ENCODE measurements at regions not wholly inside any gene's neighbourhood (a gene's known extent, or its start where the extent isn't known, plus 50 kb on each side); places are given as distances from the start of the nearest gene placed in this dataset.
"Not testable (repeated sequence)": the region's sequence is repeated elsewhere in the genome, so short reads cannot be mapped to it uniquely, and the experiment has no call there.

DNA sequence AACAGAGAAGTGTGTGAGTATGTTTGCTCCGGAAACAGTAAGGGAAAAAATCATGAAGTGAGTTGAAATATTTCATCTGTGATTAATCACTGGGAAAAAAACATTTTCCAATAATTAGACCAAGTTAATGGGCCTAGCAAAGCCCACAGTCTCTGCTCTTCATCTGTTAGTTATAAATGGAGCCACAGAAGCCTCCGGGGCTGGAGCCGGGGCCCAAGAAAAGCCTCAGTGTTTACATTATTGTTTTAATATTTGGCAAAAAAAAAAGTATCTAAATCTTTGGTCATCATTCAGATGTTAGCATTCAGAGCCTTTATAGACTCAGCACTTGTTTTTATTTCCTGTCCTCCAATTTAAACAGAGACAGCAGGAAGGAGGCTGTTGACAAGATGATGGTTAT lies 115.0 kb downstream of the UBE2U start:
- no peak for FAIRE-seq

DNA sequence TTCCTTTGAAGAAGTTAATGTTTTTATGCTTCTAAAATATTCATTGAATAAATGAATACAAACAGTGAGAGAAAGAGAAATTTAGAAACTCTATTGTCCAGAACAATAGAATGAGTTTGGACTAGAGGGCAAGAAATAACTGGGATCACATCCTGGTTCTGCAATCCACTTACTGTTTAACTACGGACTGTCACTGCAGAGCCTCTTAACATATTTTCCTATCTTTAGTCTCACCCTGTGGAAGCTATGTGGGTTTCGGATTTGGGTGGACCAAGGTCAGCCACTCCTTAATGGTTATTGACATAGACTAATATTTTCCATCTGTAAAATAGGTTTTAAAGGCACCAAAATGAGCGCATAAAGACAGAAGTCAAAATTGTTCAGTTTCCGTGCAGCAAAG lies 116.6 kb downstream of the UBE2U start:
- no peak for FAIRE-seq

DNA sequence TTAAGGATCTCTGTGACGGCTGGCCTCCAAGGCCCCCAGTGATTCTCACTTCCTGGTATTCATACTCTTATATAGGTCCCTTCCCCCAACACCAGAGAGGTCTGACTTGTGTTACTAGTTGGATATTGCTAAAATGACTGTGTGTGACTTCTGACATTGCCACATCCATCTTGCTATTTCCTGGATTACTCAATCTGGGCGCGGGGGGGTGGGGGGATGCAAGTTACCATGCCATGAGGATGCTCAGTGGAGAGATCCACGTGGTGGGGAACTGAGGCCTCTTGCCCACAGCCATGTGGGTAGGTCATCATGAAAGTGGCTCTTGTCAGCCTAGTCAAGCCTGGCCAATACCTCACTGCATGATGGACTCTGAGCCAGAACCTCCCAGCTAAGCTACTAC lies 117.0 kb downstream of the UBE2U start:
- FAIRE-seq, result no peak

DNA sequence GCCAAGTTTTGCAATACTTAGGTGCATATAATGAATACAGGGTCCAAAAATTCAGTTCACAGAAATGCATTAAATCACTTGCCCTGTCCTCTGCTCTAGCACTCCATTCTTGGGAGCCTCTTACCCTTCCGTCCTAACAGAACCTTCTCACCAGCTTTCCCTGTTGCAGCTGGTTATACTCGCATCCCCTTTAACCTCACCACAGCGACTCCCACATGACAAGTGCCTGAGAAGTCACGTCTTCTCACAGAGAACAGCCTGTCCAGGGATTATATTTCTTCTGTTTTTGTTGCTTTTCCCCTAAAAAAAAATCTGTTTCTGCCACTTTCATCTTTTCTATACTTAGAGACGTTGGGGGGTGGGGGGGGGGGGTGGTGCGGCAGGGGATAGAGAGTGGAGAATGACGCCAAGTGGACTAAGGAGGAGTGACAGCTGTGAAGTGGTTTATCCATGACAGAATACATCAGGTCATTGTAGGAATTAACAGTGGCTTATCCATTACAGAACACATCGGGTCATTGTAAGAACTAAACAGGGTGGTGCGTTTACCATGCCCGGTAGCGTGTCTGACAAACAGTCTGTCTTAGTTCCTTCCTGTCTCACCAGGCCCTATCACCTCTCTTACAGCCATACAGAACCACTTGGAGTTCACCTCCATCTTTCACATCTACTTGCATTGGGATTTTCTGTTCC lies 117.6 kb downstream of the UBE2U start:
- FAIRE-seq, result no peak

DNA sequence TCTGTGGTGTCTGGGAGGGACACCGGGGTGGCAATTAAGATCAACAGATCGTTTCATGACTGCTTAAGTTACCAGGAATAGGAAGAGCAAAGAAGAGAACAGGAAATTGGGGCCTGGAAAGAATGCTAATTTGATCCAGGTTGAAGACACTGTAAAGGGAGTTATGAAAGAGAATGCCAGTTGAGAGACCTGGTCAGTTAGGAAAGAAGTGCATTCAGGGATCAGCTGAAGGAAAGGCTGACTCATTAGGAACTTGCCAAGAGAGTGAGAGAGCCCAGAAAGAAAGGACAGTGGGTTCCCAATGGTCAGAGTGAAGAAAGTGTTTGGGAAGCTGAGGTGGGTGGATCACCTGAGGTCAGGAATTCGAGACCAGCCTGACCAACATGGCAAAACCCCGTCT lies 119.6 kb downstream of the UBE2U start:
- FAIRE-seq, result no peak

DNA sequence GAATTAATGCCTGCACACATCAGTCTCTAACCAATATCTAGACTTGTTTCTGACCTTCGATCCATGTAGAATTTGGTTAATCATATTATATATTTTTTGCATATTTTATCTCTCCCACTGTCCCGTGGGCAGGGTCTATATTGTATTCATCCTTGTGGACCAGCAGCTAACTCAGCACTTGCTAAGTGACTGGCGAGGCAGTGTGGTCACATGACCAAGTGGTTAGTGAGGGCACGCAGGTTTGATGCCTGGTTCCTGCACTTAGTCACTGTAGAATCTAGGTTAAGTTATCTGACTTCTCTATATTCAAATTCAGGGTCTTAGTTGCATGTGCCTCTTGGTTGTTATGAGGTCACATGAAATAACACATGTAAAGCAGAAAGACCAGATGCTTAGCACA lies 120.5 kb downstream of the UBE2U start:
- no peak for FAIRE-seq

DNA sequence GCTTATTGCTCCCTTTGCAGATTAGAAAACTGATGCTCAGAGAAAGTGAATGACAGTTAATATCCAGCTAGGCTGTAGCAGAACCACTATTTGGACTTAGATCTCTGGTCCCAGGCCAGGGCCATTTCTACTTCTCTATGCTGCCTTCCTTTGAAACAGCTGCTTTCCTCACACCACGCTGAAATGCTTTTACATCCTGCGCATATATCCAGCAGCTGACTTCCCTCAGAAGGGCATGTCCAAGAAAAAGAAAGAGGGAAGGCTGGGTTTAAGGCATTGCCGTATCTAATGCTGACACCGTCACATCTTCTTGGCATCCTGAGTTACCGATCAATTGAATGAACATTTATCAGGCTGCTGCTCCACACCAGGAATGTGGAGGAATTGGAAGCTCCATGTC lies 122.4 kb downstream of the UBE2U start:
- no peak for FAIRE-seq

DNA sequence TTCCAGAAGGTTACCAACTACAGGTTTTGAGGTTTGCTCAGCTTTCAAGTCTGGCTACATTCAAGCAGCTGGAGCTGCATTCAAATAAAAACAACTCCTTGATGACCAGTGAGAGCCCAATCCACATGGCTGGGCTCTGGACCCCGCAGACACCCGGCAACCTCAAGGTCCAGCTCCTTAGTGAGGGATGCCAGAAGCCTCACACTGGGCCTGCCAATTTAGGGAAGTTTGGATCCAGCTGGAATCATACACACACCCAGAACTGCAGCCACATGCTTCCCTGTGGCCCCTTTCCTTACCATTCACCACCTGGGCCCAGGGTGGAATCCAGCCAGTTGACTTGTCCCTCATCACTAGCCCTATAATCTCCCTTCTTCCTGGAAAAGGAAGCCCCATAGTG lies 123.7 kb downstream of the UBE2U start:
- FAIRE-seq, result no peak

DNA sequence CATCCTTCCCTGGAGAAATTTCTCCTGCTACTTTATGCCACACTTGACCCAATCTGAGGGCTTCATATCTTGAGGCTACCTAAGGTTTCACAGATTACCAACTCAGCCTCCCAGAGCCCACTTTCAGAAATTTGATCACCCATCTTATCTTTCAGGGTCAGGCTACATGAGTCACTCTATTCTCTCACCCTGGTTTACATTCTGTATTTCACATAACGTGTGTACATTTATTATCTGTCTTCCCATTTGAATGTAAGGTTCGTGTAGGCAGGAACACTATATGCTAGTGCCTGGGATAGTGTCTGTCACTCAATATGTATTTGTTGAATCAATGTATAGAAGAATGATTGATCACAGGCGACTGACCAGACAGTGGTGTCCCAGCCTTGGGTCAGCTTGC lies 124.8 kb downstream of the UBE2U start:
- FAIRE-seq, result no peak

DNA sequence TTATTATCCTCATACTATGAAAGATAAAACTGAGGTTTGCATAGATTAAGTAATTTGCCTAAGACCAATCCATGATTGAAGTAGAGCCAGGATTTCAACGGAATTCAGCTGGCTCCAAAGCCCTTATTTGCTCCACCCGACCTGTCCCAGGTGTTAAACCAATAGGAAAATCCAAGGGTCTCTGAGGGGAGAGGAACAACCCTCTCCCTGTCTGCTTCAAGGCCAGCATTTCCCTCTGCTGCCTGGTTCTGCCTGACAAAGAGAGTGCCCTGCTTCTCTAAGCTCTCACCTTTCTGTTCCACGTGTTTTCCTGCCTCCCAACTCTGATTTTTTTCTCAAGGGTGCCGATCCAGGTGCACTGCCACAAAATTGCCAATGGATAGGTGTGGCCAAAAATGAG lies 127.4 kb downstream of the UBE2U start:
- no peak for FAIRE-seq

DNA sequence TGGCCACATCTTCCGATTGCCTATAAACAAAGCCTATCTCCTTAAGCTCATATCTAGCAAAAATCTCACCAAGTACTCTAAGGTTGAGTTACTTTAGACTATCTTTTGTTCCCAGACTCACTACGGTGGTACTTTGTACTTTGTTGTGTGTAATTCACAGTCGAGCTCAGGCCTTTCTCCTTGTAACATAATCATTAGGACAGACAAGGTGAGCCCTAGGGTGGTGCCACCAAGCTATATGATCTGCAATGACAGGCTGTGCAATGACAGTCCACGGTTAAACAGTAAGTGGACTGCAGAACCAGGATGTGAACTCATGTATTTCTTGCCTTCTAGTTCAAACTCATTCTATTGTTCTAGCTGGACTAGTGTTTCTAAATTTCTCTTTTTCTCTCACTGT lies 132.2 kb downstream of the UBE2U start:
- no peak for FAIRE-seq

DNA sequence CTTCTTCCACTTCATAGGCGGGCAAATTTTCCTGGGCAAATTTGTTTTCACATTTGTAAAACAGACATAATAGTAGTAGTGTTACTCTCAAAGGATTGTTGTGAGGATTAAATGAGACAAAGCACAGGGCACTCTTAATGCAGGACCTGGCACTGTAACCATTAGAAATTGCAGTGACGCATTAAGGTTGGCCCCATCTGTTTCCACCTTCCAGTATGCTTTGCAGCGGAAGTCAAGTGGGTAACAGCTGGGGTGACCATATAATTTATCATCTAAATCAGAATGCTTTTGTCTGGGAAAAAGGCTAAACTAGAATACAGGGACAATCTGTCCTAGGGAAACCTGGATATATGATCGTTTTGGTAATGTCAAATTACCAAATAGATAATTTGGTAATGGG lies 132.5 kb upstream of the CACHD1 start:
- FAIRE-seq, result no peak

DNA sequence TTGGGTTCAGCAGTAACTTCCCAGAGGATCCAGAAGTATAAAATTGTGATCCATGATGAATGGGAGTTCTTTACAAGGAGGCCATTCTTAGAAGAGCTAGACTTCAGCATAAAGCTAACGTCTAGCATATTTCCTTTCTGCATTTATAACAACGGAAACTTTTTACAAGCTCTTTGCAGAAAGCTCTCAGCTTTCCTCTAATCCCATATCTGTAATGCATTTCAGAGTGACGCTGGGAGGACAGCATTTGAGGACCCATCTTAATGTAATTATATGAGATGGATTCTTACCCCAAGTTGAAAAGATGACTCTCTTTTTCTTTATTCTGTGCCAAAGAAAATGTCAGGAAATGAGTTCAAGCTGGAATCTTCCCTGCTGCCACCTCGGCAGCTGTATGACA lies 132.0 kb upstream of the CACHD1 start:
- FAIRE-seq, result no peak

DNA sequence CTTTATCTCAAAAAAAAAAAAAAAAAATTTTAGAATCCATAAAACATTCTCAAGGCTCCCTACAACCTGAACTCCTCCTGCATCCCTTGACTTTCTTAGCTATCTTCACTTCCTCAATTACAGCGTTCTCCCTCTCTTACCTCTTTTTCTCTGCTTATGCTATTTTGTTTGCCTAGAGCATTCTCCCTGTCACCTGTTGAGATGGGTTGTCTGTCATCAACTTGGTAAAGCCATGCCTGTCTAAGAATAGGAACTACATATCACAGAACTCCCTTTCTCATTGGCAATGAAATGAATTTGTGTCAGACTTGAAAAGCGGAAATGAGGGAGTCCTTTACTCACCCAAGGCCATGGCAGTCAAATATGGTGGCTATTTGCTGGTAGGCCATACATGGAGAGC lies 129.6 kb upstream of the CACHD1 start:
- FAIRE-seq, result no peak

DNA sequence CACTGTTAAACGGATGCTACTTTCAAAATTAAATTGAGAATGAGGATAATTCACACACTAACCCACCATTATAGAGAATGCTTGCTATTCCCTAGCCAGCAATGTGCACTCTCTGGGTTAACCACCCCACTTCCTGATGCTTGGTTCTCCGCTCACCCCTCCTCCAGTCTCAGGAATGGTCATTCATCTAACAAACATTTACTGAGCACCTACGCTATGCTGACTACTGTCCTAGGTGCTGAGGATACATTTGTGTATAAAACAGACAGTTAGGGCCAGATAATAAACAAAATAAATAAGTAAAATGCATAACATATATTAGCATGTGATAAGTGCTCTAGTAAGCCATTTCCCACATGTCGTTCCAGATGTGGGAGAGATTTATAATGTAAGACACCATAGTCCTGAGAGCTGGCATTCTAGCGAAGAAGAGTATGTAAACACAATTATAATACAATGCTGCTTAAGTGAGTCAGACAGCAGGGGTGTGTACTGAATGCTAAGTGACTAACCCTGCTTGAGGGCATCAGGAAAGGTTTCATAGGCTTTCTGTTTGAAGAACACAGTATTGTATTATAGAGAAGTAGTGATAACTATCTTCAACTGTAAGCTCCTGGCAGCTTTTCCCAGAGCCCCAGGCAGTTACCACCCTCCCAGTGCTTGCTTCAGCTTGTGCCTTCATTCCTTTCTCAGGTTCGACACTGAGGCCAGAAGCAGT lies 126.7 kb upstream of the CACHD1 start:
- FAIRE-seq, result no peak

DNA sequence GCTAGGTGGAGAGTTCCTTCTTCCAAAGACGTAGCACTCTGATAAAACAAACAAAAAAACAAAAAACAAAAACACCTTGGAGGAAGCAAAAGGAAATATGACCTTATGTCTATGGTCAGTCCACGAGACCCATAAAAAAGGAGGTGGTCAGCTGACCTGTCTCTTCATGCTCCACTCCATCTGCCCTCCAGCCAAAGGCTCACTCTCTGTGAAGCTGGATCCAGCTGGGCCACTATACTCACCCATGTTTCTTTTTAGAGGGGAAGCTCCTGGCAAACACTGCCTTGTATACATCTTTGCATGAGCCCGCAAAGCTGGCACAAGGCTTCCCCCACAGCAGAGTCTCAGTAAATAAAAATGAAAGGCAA lies 126.1 kb upstream of the CACHD1 start:
- FAIRE-seq, result no peak

DNA sequence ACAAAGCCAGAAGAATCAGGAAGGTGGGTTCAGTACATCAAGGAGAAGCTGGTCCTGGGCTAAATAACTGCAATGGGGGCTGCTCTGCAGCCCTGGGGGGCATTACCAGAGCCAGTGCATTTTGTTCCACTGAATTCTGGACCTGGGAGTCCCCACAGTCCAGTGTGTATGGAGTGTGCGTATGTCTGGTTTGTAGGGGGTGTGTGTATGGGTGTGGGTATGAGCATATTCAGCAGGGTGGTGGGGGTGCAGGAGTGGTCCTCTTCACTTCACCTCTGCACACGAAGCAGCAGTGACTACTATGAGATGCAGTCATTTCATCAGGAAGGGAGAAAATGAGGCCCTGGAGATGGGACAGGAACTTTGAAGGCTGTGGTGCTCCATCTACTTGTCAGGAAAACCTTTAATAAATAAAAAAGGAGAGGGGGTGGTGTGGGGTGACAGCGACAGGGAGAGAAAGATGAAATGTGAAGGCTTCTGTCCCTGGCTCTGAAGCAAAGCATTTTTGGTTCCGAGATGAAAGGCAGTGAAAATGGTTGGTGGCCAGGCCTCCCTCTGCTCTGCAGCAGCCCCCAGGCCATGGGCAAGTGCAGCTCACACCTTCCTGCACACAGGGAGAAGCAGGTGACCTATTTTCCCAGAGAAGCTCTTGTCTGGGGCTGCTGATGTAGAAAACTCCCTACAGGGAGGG lies 121.5 kb upstream of the CACHD1 start:
- no peak for FAIRE-seq

DNA sequence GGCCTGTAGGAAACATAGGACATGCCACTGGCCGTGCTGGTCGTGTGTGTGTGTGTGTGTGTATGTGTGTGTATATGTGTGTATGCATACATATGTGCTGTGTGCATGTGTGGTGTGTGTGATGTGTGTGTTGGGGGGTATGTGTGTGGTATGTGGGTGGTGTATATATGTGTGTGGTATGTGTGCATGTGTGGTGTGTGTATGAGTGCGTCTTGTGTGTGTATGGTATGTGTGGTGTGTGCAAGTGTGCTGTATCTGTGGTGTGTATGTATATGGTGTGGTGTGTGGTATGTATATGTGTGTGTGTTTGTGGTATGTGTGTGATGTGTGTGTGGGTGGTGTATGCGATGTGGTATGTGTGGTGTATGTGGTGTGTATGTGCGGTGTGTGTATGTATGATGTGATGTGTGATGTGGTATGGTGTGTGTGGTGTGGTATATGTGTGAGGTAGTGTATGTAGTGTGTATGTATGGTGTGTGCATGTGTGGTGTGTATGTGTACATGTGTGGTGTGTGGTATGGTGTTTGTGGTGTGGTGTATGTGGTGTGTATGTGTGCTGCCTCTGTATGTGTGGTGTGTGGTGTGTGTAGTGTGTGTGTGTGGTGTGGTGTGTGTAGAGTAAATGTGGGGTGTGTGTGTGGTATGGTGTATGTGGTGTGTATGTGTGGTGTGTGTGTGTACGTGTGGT lies 120.8 kb upstream of the CACHD1 start:
- FAIRE-seq, result no peak

DNA sequence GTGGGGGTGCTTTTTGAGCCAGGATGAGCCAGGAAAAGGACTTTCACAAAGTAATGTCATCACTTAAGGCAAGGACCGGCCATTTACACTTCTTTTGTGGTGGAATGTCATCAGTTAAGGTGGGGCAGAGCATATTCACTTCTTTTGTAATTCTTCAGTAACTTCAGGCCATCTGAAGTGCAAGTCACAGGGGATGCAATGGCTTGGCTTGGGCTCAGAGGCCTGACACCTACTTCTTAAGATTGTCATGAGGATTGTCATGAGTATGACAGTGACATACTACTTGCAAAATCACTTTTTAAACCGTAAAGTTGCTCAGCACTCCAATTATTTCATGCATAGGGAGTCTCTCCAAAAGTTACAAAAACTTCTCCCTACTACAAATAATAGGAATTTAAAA lies 114.4 kb upstream of the CACHD1 start:
- FAIRE-seq, result not testable (repeated sequence)

DNA sequence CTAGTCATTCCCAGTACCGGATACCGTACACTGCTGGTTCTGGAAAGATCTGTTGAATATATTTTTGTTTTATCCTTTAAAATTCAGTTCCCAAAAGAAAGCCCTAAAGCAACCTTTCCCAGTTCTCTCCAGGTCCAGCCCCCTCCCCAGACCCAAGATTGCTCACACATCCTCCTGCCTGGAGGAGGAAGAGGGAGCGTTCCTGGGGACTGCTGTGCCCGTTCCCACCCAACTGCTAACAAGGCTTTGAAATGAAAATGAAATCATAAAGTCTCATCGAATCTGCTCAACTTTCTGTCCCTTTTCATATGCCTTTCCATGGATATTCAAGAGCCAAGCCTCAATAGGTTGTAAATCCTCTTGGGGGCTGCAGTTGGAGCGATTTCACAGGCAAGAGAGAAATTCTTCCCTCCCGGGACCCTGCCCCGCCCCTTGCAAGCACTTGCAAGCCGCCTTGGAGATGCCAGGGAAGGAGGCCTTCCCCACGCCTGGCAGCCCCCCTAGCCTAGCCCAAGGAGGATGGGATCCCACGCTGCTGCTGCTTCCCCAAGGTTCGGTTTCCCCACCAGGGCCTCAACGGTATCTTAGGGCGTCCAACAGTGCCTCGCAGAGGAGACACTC lies 113.2 kb upstream of the CACHD1 start:
- no peak for FAIRE-seq

DNA sequence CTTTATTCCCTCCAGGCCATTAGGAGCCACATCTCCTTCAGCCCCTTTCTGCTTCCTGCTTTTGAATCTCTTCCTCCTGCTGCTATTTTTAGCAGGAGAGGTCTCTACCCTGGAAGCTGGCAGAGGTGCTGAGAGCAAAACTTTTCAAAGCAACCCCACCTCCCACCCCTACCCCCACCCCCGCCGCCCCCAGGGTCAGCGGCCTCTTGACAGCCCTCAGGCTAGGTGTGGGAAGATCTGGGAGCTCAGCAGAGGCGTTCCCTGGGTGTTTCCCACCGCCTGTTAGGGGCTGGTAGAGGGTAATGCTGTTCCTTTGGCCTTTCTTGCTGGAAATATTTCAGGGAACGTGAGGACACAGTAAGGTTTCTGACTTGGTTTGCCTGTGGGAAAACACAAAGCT lies 112.5 kb upstream of the CACHD1 start:
- no peak for FAIRE-seq

DNA sequence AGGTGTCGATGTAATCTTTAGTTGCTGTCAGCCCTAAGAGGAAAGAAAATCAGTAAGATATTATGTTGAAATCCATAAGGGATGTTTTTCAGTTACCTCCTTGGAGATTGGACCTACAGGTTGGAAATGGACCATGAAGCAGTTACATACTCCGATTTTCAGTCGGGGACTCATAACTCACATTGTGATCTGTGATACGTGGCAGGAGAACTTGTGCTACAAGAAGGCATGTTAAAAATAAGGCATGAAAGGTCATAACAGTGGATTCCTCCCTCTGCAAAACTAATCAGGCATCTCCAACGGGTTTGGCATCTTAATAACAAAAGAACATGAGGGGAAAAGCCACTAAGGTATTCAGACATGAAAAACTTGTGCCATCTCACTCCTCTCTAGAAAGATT lies 111.2 kb upstream of the CACHD1 start:
- no peak for FAIRE-seq

DNA sequence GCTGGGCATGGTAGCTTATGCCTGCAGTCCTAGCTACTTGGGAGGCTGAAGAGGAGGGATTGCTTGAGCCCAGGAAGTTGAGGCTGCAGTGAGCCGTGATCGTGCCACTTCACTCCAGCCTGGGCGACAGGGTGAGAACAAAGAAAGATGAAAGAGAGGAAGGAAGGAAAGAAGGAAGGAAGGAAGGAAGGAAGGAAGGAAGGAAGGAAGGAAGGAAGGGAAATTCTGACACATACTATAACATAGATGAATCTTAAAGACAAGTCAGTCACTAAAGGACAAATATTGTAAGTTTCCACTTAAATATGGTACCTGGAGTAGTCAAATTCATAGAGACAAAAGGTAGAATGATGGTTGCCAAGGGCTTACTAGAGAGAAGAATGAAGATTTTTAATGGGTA lies 108.0 kb upstream of the CACHD1 start:
- FAIRE-seq, result no peak
